DLD1 (cell line): ENCODE measurements at regions not wholly inside any gene's neighbourhood (a gene's known extent, or its start where the extent isn't known, plus 50 kb on each side); places are given as distances from the start of the nearest gene placed in this dataset.

Experiments
- in situ Hi-C: cut with HindIII; loops from 2 replicates; pipeline ENCODE4 v1.10.0; 2017; ENCODE audit warnings: low sequenced_read_pairs

GRCh38 chr11:116420770-116421528 is 351.8 kb downstream of the BUD13 start:
- in situ Hi-C loops, result no loop called here

GRCh38 chr11:116420030-116420429 is 352.8 kb downstream of the BUD13 start:
- in situ Hi-C loops, result no loop called here

- in situ Hi-C loops, result no loop called here
Observed at GRCh38 chr11:116418388-116419041, 354.3 kb downstream of the BUD13 start.

GRCh38 chr11:116416852-116417251 is 355.9 kb downstream of the BUD13 start:
- in situ Hi-C loops, result no loop called here

GRCh38 chr11:116415095-116415494 is 357.7 kb downstream of the BUD13 start:
- in situ Hi-C loops, result no loop called here

GRCh38 chr11:116414357-116414880 is 358.4 kb downstream of the BUD13 start:
- in situ Hi-C loops, result no loop called here

GRCh38 chr11:116413301-116414242 is 359.2 kb downstream of the BUD13 start:
- in situ Hi-C loops, result no loop called here

- in situ Hi-C loops, result no loop called here
Observed at GRCh38 chr11:116412118-116412889, 360.5 kb downstream of the BUD13 start.

GRCh38 chr11:116409238-116409637 is 363.5 kb downstream of the BUD13 start:
- in situ Hi-C loops, result no loop called here

GRCh38 chr11:116406042-116406441 is 366.7 kb downstream of the BUD13 start:
- in situ Hi-C loops, result no loop called here

GRCh38 chr11:116404462-116404798 is 368.4 kb downstream of the BUD13 start:
- in situ Hi-C loops, result no loop called here

- in situ Hi-C loops, result no loop called here
Observed at GRCh38 chr11:116403794-116404461, 368.9 kb downstream of the BUD13 start.

- in situ Hi-C loops, result no loop called here
Observed at GRCh38 chr11:116400081-116400480, 372.7 kb downstream of the BUD13 start.

- in situ Hi-C loops, result no loop called here
Observed at GRCh38 chr11:116397602-116398084, 375.1 kb downstream of the BUD13 start.

GRCh38 chr11:116396331-116396730 is 376.5 kb downstream of the BUD13 start:
- in situ Hi-C loops, result no loop called here

- in situ Hi-C loops, result no loop called here
Observed at GRCh38 chr11:116394022-116394421, 378.8 kb downstream of the BUD13 start.

- in situ Hi-C loops, result no loop called here
Observed at GRCh38 chr11:116390963-116391362, 381.8 kb downstream of the BUD13 start.

GRCh38 chr11:116388146-116388545 is 384.6 kb downstream of the BUD13 start:
- in situ Hi-C loops, result no loop called here

- in situ Hi-C loops, result no loop called here
Observed at GRCh38 chr11:116387641-116388040, 385.1 kb downstream of the BUD13 start.
